Neutrophil (primary cell): ENCODE measurements at regions not wholly inside any gene's neighbourhood (a gene's known extent, or its start where the extent isn't known, plus 50 kb on each side); places are given as distances from the start of the nearest gene placed in this dataset.

Experiments used
- H3K27ac ChIP-seq: fragments of 200-600 bp; sonication (generic); 2 replicates; pipeline ENCODE4 v1.5.1; 2016; ENCODE audit warnings: mild to moderate bottlenecking, moderate library complexity
- H3K27me3 ChIP-seq: fragments of 200-600 bp; sonication (generic); 2 replicates; pipeline ENCODE4 v1.6.0; 2016; ENCODE audit warnings: mild to moderate bottlenecking
- H3K36me3 ChIP-seq: fragments of 200-600 bp; sonication (generic); 2 replicates; pipeline ENCODE4 v1.5.1; 2017
- H3K4me1 ChIP-seq, 2 experiments: fragments of 200-600 bp in 1 of 2; sonication (generic) in 1 of 2; 1 replicate in 1 of 2; 2 replicates in 1 of 2; pipeline versions ENCODE4 v1.5.1 to v1.6.1; 2013 to 2016; ENCODE audit warnings: low read depth in 1 of 2, low read length in 1 of 2, mild to moderate bottlenecking in 1 of 2, moderate library complexity in 1 of 2; ENCODE audit not compliant: control insufficient read depth in 1 of 2, insufficient read depth in 1 of 2
- H3K4me3 ChIP-seq, 2 experiments: fragments of 200-600 bp in 1 of 2; sonication (generic) in 1 of 2; 1 replicate in 1 of 2; 2 replicates in 1 of 2; pipeline ENCODE4 v1.5.1; 2013 to 2016; ENCODE audit warnings: low read depth in 1 of 2, low read length in 1 of 2, mild to moderate bottlenecking in 1 of 2, moderate library complexity in 1 of 2
- H3K9me3 ChIP-seq: fragments of 200-600 bp; sonication (generic); 2 replicates; pipeline ENCODE4 v1.5.1; 2016
- CTCF ChIP-seq: fragments of 200-600 bp; sonication (generic); IDR thresholded peaks from 2 replicates; pipeline ENCODE4 v1.5.1; 2016; ENCODE audit warnings: antibody characterized with exemption

- no peak for TF ChIP-seq CTCF
- Histone ChIP-seq H3K27me3 (no peaks in the 10 kb centered on the region), H3K27ac (no peak overlapping the region), H3K9me3 (no peaks in the 10 kb centered on the region), H3K36me3 (no peaks in the 10 kb centered on the region), H3K4me3 (no peak overlapping the region), H3K4me1 (no peaks in the 10 kb centered on the region)
These were observed 494.7 kb upstream of the MAP3K7 start for GRCh38 chr6:91081452-91082067.

DNA sequence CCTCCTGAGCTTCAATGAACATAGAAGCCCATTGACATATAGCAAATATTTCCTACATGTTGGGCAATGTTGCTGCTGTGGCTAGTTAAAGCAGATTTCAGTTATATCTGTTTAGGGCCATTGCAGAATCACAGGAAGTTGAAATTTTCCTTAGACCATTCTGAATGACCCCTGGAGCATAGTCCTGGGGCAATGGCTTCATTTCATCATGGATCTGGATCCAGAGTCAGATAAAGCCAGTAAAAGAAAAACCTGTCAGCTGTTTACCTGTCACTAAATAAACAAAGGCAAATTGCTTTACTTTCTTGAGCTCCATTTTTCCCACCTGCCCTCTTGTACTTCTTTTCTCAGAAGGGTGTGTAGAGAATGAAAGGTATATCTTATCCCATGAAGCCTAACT, 494.0 kb upstream of the MAP3K7 start:
- Histone ChIP-seq H3K36me3 (no peaks in the 10 kb centered on the region), H3K27me3 (no peaks in the 10 kb centered on the region), H3K27ac (no peak overlapping the region), H3K9me3 (no peaks in the 10 kb centered on the region), H3K4me3 (no peak overlapping the region), H3K4me1 (no peaks in the 10 kb centered on the region)
- TF ChIP-seq CTCF = no peak

- TF ChIP-seq CTCF = no peak
These were observed 493.1 kb upstream of the MAP3K7 start for GRCh38 chr6:91079969-91080368.

GRCh38 chr6:91075244-91075976, 488.5 kb upstream of the MAP3K7 start:
- no peak overlapping the region for H3K4me3 ChIP-seq
- H3K27ac ChIP-seq = no peak overlapping the region
- no peaks in the 10 kb centered on the region for H3K9me3 ChIP-seq
- no peaks in the 10 kb centered on the region for H3K36me3 ChIP-seq
- H3K27me3 ChIP-seq = no peaks in the 10 kb centered on the region
- TF ChIP-seq CTCF = no peak
- H3K4me1 ChIP-seq = no peaks in the 10 kb centered on the region

More at GRCh38 chr6:91079969-91080368, 493.1 kb upstream of the MAP3K7 start:
- Histone ChIP-seq H3K4me1 (no peaks in the 10 kb centered on the region), H3K27me3 (no peaks in the 10 kb centered on the region), H3K36me3 (no peaks in the 10 kb centered on the region), H3K4me3 (no peak overlapping the region), H3K9me3 (no peaks in the 10 kb centered on the region), H3K27ac (no peak overlapping the region)

- Histone ChIP-seq H3K9me3 (no peaks in the 10 kb centered on the region), H3K4me3 (no peak overlapping the region), H3K27ac (no peak overlapping the region), H3K36me3 (no peaks in the 10 kb centered on the region), H3K27me3 (no peaks in the 10 kb centered on the region), H3K4me1 (no peaks in the 10 kb centered on the region)
- TF ChIP-seq CTCF = no peak
These were observed 476.5 kb upstream of the MAP3K7 start for GRCh38 chr6:91063362-91063761.
